Mammary epithelial cell (primary cell): ENCODE measurements at regions not wholly inside any gene's neighbourhood (a gene's known extent, or its start where the extent isn't known, plus 50 kb on each side); places are given as distances from the start of the nearest gene placed in this dataset.

Experiments
- EZH2 ChIP-seq: IDR thresholded peaks from 2 replicates; pipeline ENCODE4 v1.6.1; 2012; ENCODE audit warnings: low read length, inconsistent platforms, borderline replicate concordance
- TF ChIP-seq, protein P1 (sequence below), 2 donors: IDR thresholded peaks in 1 of 2; conservative IDR thresholded peaks in 1 of 2; 2 replicates each; pipeline ENCODE4 v1.5.1; 2011 to 2012; ENCODE audit warnings: inconsistent platforms in 2 of 2, low read length in 2 of 2, mild to moderate bottlenecking in 2 of 2, control low read depth in 1 of 2, low read depth in 1 of 2; ENCODE audit not compliant: insufficient read depth in 1 of 2; ENCODE audit errors: extremely low read depth in 1 of 2

- TF ChIP-seq, protein P1, sequence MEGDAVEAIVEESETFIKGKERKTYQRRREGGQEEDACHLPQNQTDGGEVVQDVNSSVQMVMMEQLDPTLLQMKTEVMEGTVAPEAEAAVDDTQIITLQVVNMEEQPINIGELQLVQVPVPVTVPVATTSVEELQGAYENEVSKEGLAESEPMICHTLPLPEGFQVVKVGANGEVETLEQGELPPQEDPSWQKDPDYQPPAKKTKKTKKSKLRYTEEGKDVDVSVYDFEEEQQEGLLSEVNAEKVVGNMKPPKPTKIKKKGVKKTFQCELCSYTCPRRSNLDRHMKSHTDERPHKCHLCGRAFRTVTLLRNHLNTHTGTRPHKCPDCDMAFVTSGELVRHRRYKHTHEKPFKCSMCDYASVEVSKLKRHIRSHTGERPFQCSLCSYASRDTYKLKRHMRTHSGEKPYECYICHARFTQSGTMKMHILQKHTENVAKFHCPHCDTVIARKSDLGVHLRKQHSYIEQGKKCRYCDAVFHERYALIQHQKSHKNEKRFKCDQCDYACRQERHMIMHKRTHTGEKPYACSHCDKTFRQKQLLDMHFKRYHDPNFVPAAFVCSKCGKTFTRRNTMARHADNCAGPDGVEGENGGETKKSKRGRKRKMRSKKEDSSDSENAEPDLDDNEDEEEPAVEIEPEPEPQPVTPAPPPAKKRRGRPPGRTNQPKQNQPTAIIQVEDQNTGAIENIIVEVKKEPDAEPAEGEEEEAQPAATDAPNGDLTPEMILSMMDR (conservative IDR thresholded peaks at IDR 0.05 in 1 of 2, IDR thresholded peaks at IDR 0.05 in 1 of 2; ENCODE audit: extremely low read depth in 1 of 2, insufficient read depth in 1 of 2, low read depth in 1 of 2, low read length in 2 of 2) = no peak
- TF ChIP-seq EZH2 = no peak
Measured at GRCh38 chr2:65681503-65681902, 249.1 kb upstream of the SPRED2 start.
